Lower leg skin (tissue), 4 donors: ENCODE measurements at regions not wholly inside any gene's neighbourhood (a gene's known extent, or its start where the extent isn't known, plus 50 kb on each side); places are given as distances from the start of the nearest gene placed in this dataset.

Experiments
- DNase-seq, 2 donors: peaks; one replicate each; pipeline ENCODE4 v3.0.0-alpha.2; 2019; ENCODE audit warnings: low spot score in 2 of 2
- H3K4me3 ChIP-seq: fragments of 200-600 bp; sonication (generic); 2 replicates; pipeline ENCODE4 v1.5.1; 2017; ENCODE audit warnings: mild to moderate bottlenecking, low read depth; ENCODE audit not compliant: poor library complexity, severe bottlenecking
- POLR2A ChIP-seq, 2 donors: fragments of 450-650 bp; IDR thresholded peaks; one replicate each; pipeline ENCODE4 v1.6.1; 2016 to 2017; ENCODE audit warnings: antibody characterized with exemption in 2 of 2, mild to moderate bottlenecking in 1 of 2, moderate library complexity in 1 of 2
- WGBS, 2 donors: methylation state at CpG; one replicate each; pipeline ENCODE4 v1.1.5; 2018; 5-methylcytosine and 5-hydroxymethylcytosine counted together
- intact Hi-C: fragments of 100-400 bp; cut with DNase I; formaldehyde crosslinking; loops from one replicate; pipeline ENCODE4 v1.15.0; 2023; ENCODE audit warnings: low total_unique reads
- TF ChIP-seq, protein P1 (sequence below), 3 donors: fragments of 450-650 bp; IDR thresholded peaks; one replicate each; pipeline ENCODE4 v1.5.1; 2016; ENCODE audit warnings: antibody characterized with exemption in 3 of 3, mild to moderate bottlenecking in 3 of 3, moderate library complexity in 2 of 3

GRCh38 chr6:44615621-44616020 lies 228.1 kb downstream of the CDC5L start:
- H3K4me3 ChIP-seq: no peak overlapping the region
- DNase-seq: no peak
- intact Hi-C loops: no loop called here
- TF ChIP-seq, protein P1, sequence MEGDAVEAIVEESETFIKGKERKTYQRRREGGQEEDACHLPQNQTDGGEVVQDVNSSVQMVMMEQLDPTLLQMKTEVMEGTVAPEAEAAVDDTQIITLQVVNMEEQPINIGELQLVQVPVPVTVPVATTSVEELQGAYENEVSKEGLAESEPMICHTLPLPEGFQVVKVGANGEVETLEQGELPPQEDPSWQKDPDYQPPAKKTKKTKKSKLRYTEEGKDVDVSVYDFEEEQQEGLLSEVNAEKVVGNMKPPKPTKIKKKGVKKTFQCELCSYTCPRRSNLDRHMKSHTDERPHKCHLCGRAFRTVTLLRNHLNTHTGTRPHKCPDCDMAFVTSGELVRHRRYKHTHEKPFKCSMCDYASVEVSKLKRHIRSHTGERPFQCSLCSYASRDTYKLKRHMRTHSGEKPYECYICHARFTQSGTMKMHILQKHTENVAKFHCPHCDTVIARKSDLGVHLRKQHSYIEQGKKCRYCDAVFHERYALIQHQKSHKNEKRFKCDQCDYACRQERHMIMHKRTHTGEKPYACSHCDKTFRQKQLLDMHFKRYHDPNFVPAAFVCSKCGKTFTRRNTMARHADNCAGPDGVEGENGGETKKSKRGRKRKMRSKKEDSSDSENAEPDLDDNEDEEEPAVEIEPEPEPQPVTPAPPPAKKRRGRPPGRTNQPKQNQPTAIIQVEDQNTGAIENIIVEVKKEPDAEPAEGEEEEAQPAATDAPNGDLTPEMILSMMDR (IDR thresholded peaks at IDR 0.05): no peak
- no peak for TF ChIP-seq POLR2A (IDR thresholded peaks at IDR 0.05)
- 53 to 58% methylated on average over 3 of the region's 3 CpGs for whole genome bisulfite sequencing, 2 donors

DNA sequence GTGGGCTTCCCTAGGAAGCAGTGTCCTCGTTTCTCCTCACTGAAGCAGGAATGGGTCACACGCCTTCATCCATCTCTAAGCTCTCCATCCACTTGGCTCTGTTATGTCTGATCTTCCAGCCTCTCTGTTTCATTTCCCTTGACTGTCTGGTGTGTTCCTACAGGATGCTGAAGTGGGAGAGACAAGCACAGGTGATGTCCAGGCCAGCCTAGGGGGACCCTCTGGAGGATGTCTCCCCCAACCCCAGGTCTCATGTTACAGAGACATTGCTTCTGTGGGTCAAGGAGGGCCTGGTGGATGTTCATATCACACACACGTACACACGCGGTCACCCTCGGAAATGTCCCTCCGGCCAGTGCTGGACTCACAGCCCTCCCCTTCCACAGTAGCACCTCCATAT lies 229.9 kb downstream of the CDC5L start:
- no peak for DNase-seq
- intact Hi-C loops: no loop called here
- WGBS, 2 donors: 82% methylated on average over 7 of the region's 7 CpGs
- H3K4me3 ChIP-seq: no peak overlapping the region
- TF ChIP-seq, protein P1 (IDR thresholded peaks at IDR 0.05): no peak
- no peak for TF ChIP-seq POLR2A (IDR thresholded peaks at IDR 0.05)

DNA sequence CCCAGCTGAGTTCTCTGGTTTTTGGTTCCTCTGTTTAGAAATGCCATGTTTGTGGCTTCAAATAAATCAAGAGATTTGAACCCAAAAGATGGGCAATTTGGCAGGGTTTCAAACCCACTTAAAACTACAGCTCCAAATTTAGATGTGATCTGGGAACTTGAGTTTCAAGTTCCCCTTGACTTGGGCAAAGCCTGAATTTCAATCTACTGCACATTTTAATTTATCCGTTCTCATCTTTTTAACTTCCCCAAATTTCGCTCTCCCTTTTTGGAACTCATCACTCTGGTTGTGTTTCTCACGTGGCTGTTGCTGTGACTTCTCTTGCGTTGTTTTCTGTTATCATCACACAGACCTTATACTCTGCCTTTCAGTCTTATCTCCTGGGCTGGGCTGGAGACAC lies 230.9 kb downstream of the CDC5L start:
- intact Hi-C loops: no loop called here

GRCh38 chr6:44620922-44621321 lies 233.4 kb downstream of the CDC5L start:
- peak in 1 of 2 donors; percentile 12 for DNase-seq
- intact Hi-C loops: no loop called here
- TF ChIP-seq, protein P1 (IDR thresholded peaks at IDR 0.05): no peak

More for the DNA sequence above, 230.9 kb downstream of the CDC5L start:
- WGBS, 2 donors: 58 to 68% methylated on average over 4 of the region's 4 CpGs
- no peak overlapping the region for H3K4me3 ChIP-seq
- TF ChIP-seq, protein P1 (IDR thresholded peaks at IDR 0.05): no peak
- TF ChIP-seq POLR2A (IDR thresholded peaks at IDR 0.05): no peak
- no peak for DNase-seq

GRCh38 chr6:44621846-44622245 lies 234.3 kb downstream of the CDC5L start:
- no peak overlapping the region for H3K4me3 ChIP-seq
- 55 to 56% methylated on average over 2 of the region's 2 CpGs for whole genome bisulfite sequencing, 2 donors
- intact Hi-C loops: no loop called here
- TF ChIP-seq, protein P1 (IDR thresholded peaks at IDR 0.05): no peak
- TF ChIP-seq POLR2A (IDR thresholded peaks at IDR 0.05): no peak
- DNase-seq: peak in 1 of 2 donors; percentile 39

More at GRCh38 chr6:44620922-44621321, 233.4 kb downstream of the CDC5L start:
- no peak overlapping the region for H3K4me3 ChIP-seq
- 90 to 93% methylated on average over 4 of the region's 4 CpGs for WGBS, 2 donors

- no peak overlapping the region for H3K4me3 ChIP-seq
- 84 to 87% methylated on average over 8 of the region's 8 CpGs for WGBS, 2 donors
- TF ChIP-seq, protein P1 (IDR thresholded peaks at IDR 0.05): no peak
- no peak for TF ChIP-seq POLR2A (IDR thresholded peaks at IDR 0.05)
- intact Hi-C loops: no loop called here
- DNase-seq: no peak
Measured at GRCh38 chr6:44622555-44622954, 235.0 kb downstream of the CDC5L start.
